GM18502 (cell line): ENCODE measurements at regions not wholly inside any gene's neighbourhood (a gene's known extent, or its start where the extent isn't known, plus 50 kb on each side); places are given as distances from the start of the nearest gene placed in this dataset.
"Not testable (repeated sequence)": the region's sequence is repeated elsewhere in the genome, so short reads cannot be mapped to it uniquely, and the experiment has no call there.

Experiments used
- ATAC-seq: cut with Tn5 transposase; IDR thresholded peaks from one replicate; pipeline ENCODE4 v1.9.1; 2021; ENCODE audit warnings: mild to moderate bottlenecking; ENCODE audit not compliant: unreplicated experiment, poor library complexity

- no peak for ATAC-seq
Observed at GRCh38 chr7:19318287-19318686, 173.1 kb upstream of the FERD3L start.

DNA sequence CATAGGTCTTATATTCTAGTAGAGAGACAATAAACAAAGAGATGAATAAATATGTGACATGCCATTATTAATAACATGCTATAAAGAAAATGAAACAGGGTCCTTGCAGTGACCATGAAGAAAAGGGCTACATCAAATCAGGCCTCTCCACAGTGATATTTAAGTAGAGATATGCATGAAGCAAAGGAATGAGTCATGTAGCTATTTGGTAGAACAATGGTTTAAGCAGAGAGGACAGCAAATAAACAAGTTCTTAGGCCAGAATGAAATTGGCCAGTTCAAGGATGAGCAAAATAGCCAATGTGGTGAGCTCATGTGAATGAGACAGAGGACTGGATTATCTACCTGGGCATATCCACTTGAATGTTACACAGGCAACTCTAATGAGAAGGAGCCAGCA, 172.2 kb upstream of the FERD3L start:
- ATAC-seq = no peak

- ATAC-seq = no peak
Observed at GRCh38 chr7:19312416-19312815, 167.2 kb upstream of the FERD3L start.

DNA sequence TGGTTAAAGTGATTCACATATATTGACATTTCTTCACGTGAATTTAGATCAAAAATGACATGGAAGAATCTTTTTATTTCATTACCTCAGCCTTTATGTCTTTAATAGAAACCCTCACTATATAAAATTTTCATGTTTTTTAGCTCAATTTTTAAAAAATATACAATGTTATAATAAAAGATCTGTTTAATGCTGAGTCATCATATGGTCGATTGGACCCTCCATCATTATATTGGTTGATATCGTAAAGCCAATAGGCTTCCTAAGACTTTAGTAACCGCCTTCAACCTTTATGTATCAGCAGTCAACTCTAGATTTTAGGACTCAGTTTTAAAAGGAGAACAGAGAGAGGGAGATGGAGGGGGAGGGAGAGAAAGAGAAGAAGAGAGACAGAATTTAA, 162.3 kb upstream of the FERD3L start:
- no peak for ATAC-seq

DNA sequence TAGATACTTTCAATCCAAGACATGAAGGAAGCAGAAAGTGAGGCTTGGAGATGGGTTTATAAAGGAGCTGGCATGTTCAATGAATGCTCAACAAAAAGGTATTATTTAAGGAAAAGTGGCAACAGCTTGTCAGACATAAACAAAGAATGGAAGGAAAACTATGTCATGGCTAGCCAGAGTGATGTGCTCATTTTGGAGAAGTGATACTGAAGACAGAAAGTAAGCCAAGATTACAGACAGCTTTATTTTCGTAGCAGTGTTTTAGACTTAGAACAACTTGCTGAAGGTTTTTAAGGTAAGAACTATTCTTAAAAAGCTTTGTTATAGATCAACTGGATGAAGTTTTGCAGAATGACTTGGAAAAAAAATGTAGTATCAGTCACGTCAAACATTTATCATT, 160.5 kb upstream of the FERD3L start:
- ATAC-seq = peak; percentile 65

DNA sequence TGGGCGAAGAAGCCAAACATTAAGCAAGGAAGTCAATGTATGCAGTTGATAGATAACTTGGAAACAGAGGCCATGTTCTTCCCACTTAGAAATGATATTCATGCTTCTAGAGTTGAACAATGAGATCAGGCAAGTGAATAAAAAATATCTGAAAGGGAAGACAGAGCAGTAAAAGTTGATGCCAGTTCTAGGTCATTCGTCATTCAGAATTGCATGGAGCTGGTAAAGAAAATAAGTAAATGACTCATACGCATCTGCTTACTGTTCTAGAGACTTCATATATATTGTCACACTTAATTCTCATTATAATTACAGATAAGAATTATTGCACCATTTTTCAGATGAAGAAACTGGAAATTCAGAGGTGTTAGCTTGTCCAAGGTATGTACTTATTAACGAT, 158.9 kb upstream of the FERD3L start:
- ATAC-seq = no peak

DNA sequence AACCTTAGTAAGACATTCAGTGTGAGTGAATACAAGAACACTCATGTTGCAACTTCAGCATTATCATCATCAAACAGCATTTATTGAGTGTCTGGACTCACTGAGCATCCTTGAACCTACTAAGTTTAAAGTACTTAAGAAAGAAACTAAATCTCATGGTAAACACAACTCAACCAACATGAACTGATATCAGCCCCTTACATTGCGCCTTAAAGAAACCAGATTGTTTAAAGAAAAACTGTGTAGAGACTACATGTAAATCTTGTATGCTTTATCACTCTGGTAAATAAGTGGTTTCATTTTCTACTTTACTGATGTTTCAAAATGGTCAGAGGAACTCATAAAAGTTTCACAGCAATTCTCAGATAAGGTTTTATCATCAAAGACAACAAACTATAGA, 157.5 kb upstream of the FERD3L start:
- no peak for ATAC-seq

DNA sequence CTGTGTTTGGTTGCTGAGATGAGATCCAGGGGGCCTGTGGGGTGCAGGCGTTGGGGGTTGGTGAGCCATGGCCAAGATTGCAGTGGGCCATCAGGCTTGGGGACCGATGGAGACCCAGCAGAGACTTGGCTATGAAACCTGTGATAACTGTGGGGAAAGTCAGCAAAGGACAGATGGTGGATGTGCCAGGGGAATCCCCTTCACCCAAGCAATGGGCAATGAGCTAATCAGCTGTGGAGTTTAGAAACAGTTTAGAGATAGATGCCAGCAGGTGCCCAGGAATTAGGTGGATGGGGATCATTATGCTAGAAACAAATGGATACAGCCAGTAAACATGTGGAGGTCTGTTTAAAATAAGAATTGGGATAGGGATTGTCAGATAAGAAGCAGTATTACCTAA, 151.4 kb upstream of the FERD3L start:
- no peak for ATAC-seq

- ATAC-seq = no peak
Observed at GRCh38 chr7:19295376-19295775, 150.2 kb upstream of the FERD3L start.

GRCh38 chr7:19294619-19295018, 149.4 kb upstream of the FERD3L start:
- no peak for ATAC-seq

- no peak for ATAC-seq
Observed at GRCh38 chr7:19293431-19293830, 148.2 kb upstream of the FERD3L start.

DNA sequence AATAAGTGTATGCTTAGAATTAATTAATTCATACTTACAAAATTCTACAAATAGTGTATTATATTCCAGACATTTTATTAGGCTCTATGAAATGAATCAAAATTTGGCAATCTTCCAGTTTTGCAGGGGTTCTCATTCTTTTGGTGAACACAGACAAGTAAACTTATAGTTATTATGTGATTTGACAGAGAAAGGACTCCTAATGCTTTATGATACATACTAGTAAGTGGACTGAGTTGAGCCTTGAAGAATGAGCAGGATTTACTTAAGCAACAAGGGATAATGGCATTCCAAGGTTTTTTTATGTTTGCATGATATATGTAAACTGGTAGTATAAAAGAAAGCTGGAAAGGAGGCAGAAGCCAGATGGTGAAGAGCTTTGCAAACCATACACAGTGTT, 145.7 kb upstream of the FERD3L start:
- no peak for ATAC-seq

DNA sequence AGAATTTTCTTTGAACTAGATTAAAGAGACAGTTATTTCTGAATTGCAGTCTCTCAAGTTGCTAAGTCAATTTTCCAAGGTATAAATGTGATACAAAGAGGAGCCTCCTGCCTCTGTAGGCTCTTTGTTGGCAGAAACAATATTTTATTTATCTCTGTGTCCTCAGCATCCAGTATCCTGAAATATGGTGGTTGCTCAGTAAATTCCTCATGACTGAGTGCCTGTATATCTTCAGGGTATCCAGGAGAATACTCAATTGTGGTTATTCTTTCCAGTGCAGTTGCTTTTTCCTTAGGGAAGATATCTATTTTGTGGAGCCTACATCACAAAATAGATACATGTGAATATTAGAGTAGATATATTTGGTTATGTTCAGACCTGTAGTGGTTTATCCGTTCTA, 144.8 kb upstream of the FERD3L start:
- ATAC-seq = no peak

DNA sequence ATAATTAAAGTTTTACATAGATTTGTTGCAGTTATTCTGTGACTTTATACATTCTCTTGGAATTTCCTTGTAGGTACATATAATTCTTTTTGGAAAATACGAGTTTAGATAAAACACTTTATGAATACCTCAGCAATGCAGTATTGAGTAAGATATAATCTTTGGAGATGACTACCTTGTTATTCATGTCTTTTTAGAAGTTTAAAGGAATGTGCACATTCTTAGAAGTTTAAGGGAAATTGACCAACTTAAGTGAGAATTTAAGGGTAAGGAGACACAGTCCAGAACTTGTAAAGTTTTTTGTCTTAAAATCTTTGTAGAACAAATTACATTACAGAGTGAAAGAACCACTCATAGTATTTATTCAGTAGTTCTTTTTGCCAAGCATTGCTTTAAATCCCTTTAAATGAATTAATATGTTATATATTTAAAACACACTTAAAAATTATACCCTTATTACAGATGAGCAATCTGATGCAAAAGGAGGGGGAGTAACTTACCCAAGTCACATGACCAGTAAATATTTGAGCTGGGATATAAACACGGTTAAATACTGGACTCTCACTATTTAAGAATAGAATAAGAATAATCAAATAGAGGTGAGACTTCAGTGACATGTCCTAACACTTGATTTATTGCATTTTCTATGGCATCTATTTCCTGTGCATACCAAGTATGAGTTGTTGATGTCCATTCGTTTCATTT, 139.5 kb upstream of the FERD3L start:
- no peak for ATAC-seq

DNA sequence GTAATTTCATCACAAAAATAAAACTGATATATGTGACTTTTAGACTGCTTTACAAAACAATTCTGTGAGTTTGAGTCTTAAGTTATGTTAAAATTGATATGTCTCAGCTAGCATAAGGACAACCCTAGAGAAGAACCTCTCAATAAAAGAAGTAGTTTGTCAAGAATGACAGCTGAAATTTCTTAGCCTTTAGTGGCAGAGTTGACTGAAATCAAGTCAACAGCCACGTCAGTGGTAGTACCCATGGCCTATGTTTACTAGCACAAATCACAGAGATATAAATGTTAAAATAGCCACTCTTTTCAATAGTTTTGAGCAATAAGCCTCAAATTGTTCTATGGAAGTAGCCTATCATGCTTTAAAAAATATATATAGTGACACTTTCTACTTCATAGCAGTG, 138.9 kb upstream of the FERD3L start:
- ATAC-seq = no peak

DNA sequence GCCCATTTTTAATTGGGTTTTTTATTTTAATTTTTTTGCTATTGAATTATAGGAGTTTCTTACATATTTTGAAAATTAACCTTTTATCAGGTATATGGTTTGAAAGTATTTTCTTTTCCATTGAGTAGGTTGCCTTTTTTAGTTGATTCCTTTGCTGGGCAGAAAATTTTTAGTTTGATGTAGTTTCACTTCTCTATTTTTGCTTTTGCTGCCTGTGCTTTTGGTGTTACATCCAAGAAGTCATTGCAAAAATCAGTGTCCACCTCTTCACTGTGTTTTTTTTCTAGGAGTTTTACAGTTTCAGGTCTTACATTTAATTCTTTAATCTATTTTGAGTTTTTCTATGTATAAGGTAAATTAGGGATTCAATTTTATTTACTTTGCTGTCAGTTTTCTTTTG, 129.8 kb upstream of the FERD3L start:
- ATAC-seq = no peak

DNA sequence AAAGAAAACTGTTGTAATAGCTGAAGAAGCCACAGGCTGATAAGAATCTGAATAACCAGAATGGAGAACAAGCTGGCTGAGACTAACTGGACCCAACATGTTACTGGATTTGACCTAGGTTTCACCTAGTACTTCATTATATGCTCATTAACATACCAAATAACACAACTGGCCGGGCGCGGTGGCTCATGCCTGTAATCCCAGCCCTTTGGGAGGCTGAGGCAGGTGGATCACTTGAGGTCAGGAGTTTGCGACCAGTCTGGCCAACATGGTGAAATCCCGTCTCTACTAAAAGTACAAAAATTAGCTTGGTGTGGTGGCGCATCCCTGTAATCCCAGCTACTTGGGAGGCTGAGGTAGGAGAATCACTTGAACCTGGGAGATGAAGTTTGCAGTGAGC, 127.1 kb upstream of the FERD3L start:
- not testable (repeated sequence) for ATAC-seq

- ATAC-seq = no peak
Observed at GRCh38 chr7:19269301-19269700, 124.1 kb upstream of the FERD3L start.

DNA sequence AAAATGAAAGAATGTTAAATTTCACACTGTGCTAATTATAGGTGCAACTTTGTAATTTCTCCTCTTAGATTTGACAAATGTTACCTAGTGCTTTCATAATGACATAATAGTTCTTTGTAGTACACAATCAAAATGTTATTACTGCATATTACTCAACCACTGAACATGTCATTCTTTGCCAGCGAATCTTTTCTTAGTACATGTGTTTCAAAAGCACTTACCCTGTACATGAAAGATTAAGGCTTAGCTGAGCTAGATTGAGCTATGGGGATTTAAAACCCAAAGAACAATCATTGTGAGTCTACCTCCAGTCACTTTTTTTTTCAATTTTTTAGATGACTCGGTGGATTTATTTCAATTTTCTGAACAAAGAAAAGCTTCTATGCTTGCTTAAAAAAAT, 123.5 kb upstream of the FERD3L start:
- ATAC-seq = no peak

DNA sequence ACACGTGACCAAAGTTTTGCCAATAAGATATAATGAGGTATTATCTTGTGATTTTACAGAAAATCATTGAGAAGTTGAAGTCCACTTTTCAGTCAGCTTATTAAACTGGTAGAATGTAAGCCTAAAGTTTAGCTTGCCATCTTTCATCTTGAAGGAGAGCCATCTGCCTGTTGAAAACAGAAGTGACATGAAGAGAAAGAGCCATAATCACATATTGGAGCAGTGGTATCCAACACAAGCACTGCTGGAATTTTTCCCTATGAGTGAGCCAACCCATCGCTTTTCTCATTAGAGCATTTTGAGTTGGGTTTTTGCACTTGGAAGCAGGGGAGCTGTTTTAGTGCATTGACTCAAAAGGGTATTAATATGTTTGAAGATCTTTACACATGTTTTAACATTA, 117.6 kb upstream of the FERD3L start:
- no peak for ATAC-seq

- ATAC-seq = no peak
Observed at GRCh38 chr7:19249281-19249680, 104.1 kb upstream of the FERD3L start.

GRCh38 chr7:19248681-19249080, 103.5 kb upstream of the FERD3L start:
- no peak for ATAC-seq

- no peak for ATAC-seq
Observed at GRCh38 chr7:19248115-19248514, 102.9 kb upstream of the FERD3L start.
